ENCODE measurements at regions not wholly inside any gene's neighbourhood (a gene's known extent, or its start where the extent isn't known, plus 50 kb on each side); places are given as distances from the start of the nearest gene placed in this dataset.

DNA sequence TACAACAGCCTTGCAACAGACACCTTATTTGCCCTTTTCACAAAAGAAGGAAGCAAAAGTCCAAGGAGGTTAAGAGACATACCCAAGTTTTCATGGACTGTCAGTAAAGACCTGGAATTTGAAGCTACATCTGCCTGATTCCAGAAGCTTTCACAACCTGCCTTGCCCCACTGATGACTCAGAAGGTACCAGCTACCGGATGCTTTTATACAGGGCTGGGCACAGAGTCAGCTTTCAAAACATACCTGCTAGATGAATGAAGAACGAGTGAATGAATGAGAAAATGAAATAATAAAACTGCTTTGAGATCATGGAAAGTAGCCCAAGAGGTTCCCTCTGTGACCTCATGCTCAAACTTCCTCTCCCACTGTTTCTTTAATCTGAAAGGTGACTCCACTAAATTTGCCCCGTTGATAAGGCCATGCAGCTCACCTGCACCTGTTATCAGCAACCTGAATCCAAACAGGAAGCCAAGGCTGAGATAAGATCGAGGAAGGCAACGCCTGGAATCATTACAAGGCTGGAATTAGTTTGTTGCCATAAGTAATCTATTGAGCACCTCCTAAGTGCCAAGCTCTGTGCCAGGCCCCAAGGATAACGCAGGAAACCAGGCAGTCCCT lies 151.5 kb downstream of the WDR11 start:
- DNase-seq (ENCODE audit: low read depth, low spot score) (no peak), ATAC-seq (peak; percentile 50)
- ChIA-PET POLR2A (no interaction called here), RAD21 (ENCODE audit: low non-redundant PET in 1 of 2, low total read pairs in 2 of 2, uncharacterized antibody in 2 of 2, unreplicated experiment in 2 of 2) (no interaction called here), CTCF (interaction anchor here (1.0 to 1.3 kb wide), 2 partner anchors 39 to 54 kb away, joined by 3 to 4 read pairs; no protein-coding TSS in a partner anchor)
- no peak overlapping the region for H3K4me3 ChIP-seq (replicated peaks in 1 of 2; ENCODE audit: low read depth in 1 of 2, low read length in 2 of 2)
- H3K9me3 ChIP-seq (ENCODE audit: control insufficient read depth in 1 of 2, insufficient read depth in 1 of 2, low read depth in 1 of 2, low read length in 2 of 2): peaks cover 0 to 16% of the 10 kb centered on the region in 2 experiments; a peak in 3 of 4 replicates
- H3K4me2 ChIP-seq (ENCODE audit: low read length): no peak overlapping the region
- no peaks in the 10 kb centered on the region for H3K9me2 ChIP-seq (ENCODE audit: insufficient read depth)
- H3K27ac ChIP-seq (ENCODE audit: low read depth, low read length): no peak overlapping the region
- intact Hi-C loops (cut with micrococcal nuclease): no loop called here
- H4K20me1 ChIP-seq (ENCODE audit: insufficient read depth): no peaks in the 10 kb centered on the region
- H3K4me1 ChIP-seq (ENCODE audit: control insufficient read depth in 1 of 2, insufficient read depth in 2 of 2, low read length in 2 of 2): peaks cover 0 to 4% of the 10 kb centered on the region in 2 experiments; a peak in 1 of 4 replicates
- H3K9ac ChIP-seq (ENCODE audit: low read length): no peak overlapping the region
- TF ChIP-seq RAD21 (IDR thresholded peaks at IDR 0.05; ENCODE audit: low read depth): no peak
- no peak for TF ChIP-seq YY1 (IDR thresholded peaks at IDR 0.05; ENCODE audit: extremely low read depth, insufficient replicate concordance, low read depth, low read length)
- TF ChIP-seq JUND (IDR thresholded peaks at IDR 0.05): 0 out of 2 replicates have a peak, but pooled peaks have one; percentile 12
- TF ChIP-seq FOSL1 (IDR thresholded peaks at IDR 0.05; ENCODE audit: low read depth): peak; percentile 47; the same call in 1 of the 2 replicates
- TF ChIP-seq SRF (IDR thresholded peaks at IDR 0.05; ENCODE audit: low read depth): no peak
- TF ChIP-seq ZFX (IDR thresholded peaks at IDR 0.05): no peak
- no peak for TF ChIP-seq TCF7L2 (IDR thresholded peaks at IDR 0.05; ENCODE audit: borderline replicate concordance, extremely low read depth, insufficient read depth, insufficient read length)
- TF ChIP-seq EZH2phosphoT487 (IDR thresholded peaks at IDR 0.05; ENCODE audit: borderline replicate concordance): no peak
- TF ChIP-seq CEBPB (IDR thresholded peaks at IDR 0.05; ENCODE audit: low read depth): peak; percentile 61; the same call in 1 of the 2 replicates
- no peaks in the 10 kb centered on the region for H3K27me3 ChIP-seq (ENCODE audit: insufficient read depth, low read length)
- no peaks in the 10 kb centered on the region for H3K79me2 ChIP-seq (ENCODE audit: insufficient read depth, low read length)
- no peaks in the 10 kb centered on the region for H3K36me3 ChIP-seq (ENCODE audit: control insufficient read depth in 1 of 2, insufficient read depth in 2 of 2, low read length in 2 of 2)
- H2AFZ ChIP-seq (ENCODE audit: low read depth, low read length, poor library complexity, severe bottlenecking): no peak overlapping the region
- no TSS peak for BruUV-seq (replicated peaks)

DNA sequence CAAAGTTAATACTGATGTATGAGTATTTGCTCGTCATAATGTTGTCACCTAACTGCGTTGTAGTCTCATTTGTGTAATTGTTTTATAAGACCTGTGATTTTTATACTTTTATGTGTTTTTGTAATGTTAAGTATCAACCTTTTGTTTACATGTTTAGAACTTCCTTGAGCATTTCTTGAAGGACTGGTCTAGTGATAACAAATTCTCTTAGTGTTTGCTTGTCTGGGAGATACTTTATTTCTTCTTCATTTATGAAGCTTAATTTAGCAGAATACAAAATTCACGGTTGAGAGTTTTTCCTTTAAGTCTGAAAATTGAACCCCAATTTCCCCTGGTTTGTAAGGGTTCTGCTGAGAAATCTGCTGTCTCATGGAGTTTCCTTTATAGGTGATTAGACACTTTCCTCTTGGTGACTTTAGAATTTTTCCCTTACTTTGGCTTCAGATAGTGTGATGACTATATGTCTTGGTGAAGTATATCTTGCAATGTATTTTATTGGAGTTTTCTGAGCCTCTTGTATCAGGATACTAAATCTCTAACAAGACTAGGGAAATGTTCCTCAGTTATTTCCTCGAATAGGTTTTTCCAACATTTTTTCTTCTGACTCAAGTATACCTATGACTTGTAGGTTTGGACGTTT lies 154.9 kb downstream of the WDR11 start:
- Histone ChIP-seq H3K9ac (ENCODE audit: low read length) (no peak overlapping the region), H3K9me3 (ENCODE audit: control insufficient read depth in 1 of 2, insufficient read depth in 1 of 2, low read depth in 1 of 2, low read length in 2 of 2) (peaks cover 0 to 16% of the 10 kb centered on the region in 2 experiments; a peak in 3 of 4 replicates), H4K20me1 (ENCODE audit: insufficient read depth) (no peaks in the 10 kb centered on the region), H3K4me2 (ENCODE audit: low read length) (no peak overlapping the region), H3K4me1 (ENCODE audit: control insufficient read depth in 1 of 2, insufficient read depth in 2 of 2, low read length in 2 of 2) (peaks cover 0 to 4% of the 10 kb centered on the region in 2 experiments; a peak in 1 of 4 replicates), H3K79me2 (ENCODE audit: insufficient read depth, low read length) (no peaks in the 10 kb centered on the region), H3K27ac (ENCODE audit: low read depth, low read length) (no peak overlapping the region), H3K9me2 (ENCODE audit: insufficient read depth) (no peaks in the 10 kb centered on the region), H3K4me3 (replicated peaks in 1 of 2; ENCODE audit: low read depth in 1 of 2, low read length in 2 of 2) (no peak overlapping the region), H3K27me3 (ENCODE audit: insufficient read depth, low read length) (no peaks in the 10 kb centered on the region), H2AFZ (ENCODE audit: low read depth, low read length, poor library complexity, severe bottlenecking) (no peak overlapping the region), H3K36me3 (ENCODE audit: control insufficient read depth in 1 of 2, insufficient read depth in 2 of 2, low read length in 2 of 2) (no peaks in the 10 kb centered on the region)
- TF ChIP-seq ELF1 (IDR thresholded peaks at IDR 0.05; ENCODE audit: borderline replicate concordance, low read depth) (no peak), CBX3 (IDR thresholded peaks at IDR 0.05; ENCODE audit: low read depth) (peak; percentile 76; the same call in 1 of the 2 replicates)
- DNase-seq (ENCODE audit: low read depth, low spot score) (no peak), ATAC-seq (no peak)
- POLR2A ChIA-PET: no interaction called here
- intact Hi-C loops (cut with micrococcal nuclease): no loop called here
- BruUV-seq (replicated peaks): no TSS peak
- RAD21 ChIA-PET (ENCODE audit: low non-redundant PET in 1 of 2, low total read pairs in 2 of 2, uncharacterized antibody in 2 of 2, unreplicated experiment in 2 of 2): no interaction called here
- CTCF ChIA-PET: interaction anchor here (1.1 kb wide), 1 partner anchor 14 kb away, joined by 3 read pairs; no protein-coding TSS in a partner anchor
